SU-DHL-6 (cell line): ENCODE measurements at regions not wholly inside any gene's neighbourhood (a gene's known extent, or its start where the extent isn't known, plus 50 kb on each side); places are given as distances from the start of the nearest gene placed in this dataset.
"Not testable (repeated sequence)": the region's sequence is repeated elsewhere in the genome, so short reads cannot be mapped to it uniquely, and the experiment has no call there.

Experiments
- H2AFZ ChIP-seq: fragments of 200-600 bp; sonication (generic); 2 replicates; pipeline ENCODE4 v1.6.1; 2014; ENCODE audit warnings: low read depth, mild to moderate bottlenecking, moderate library complexity, mixed read lengths, antibody characterized with exemption, low read length; ENCODE audit not compliant: severe bottlenecking
- H3F3A ChIP-seq: fragments of 200-600 bp; shearing (Covaris generic); 2 replicates; pipeline ENCODE4 v1.6.0; 2016; ENCODE audit warnings: antibody characterized with exemption, mild to moderate bottlenecking; ENCODE audit not compliant: insufficient read depth
- H3K27ac ChIP-seq: fragments of 200-600 bp; sonication (generic); 2 replicates; pipeline ENCODE4 v1.5.1; 2016; ENCODE audit warnings: low read depth, mild to moderate bottlenecking, low read length, moderate library complexity, mixed read lengths
- H3K27me3 ChIP-seq: fragments of 200-600 bp; sonication (generic), shearing (Covaris generic); 2 replicates; pipeline ENCODE4 v1.6.0; 2014; ENCODE audit warnings: mild to moderate bottlenecking, low read length
- H3K36me3 ChIP-seq: fragments of 200-600 bp; sonication (generic); 2 replicates; pipeline ENCODE4 v1.6.1; 2014; ENCODE audit warnings: mild to moderate bottlenecking, low read length, mixed read lengths
- H3K4me2 ChIP-seq: fragments of 300-600, 200-600 bp; shearing (Covaris generic), sonication (generic); 2 replicates; pipeline ENCODE4 v1.6.0; 2014; ENCODE audit warnings: low read length, low read depth, mild to moderate bottlenecking; ENCODE audit not compliant: poor library complexity, severe bottlenecking
- H3K4me3 ChIP-seq: fragments of 200-600 bp; sonication (generic); 2 replicates; pipeline ENCODE4 v1.5.1; 2014; ENCODE audit warnings: antibody characterized with exemption, low read length, mild to moderate bottlenecking, mixed read lengths; ENCODE audit not compliant: insufficient read depth, poor library complexity, severe bottlenecking
- H3K79me2 ChIP-seq: fragments of 200-600 bp; sonication (generic); 2 replicates; pipeline ENCODE4 v1.6.1; 2014; ENCODE audit warnings: mild to moderate bottlenecking, low read length, moderate library complexity; ENCODE audit not compliant: insufficient read depth
- H3K9ac ChIP-seq: fragments of 200-600 bp; sonication (generic); 2 replicates; pipeline ENCODE4 v1.7.0; 2014; ENCODE audit warnings: mild to moderate bottlenecking, low read length
- H3K9me2 ChIP-seq: fragments of 200-600 bp; sonication (generic); replicated peaks from 2 replicates; pipeline ENCODE4 v1.6.1; 2014; ENCODE audit warnings: low read length; ENCODE audit not compliant: insufficient read depth
- H3K9me3 ChIP-seq: fragments of 200-600 bp; sonication (generic); 2 replicates; pipeline ENCODE4 v1.6.1; 2014; ENCODE audit warnings: low read length, mixed read lengths; ENCODE audit not compliant: insufficient read depth
- H4K20me1 ChIP-seq: fragments of 200-600 bp; sonication (generic); 2 replicates; pipeline ENCODE4 v1.6.1; 2014; ENCODE audit warnings: low read depth, mild to moderate bottlenecking, antibody characterized with exemption, low read length, moderate library complexity, mixed read lengths
- CTCF ChIP-seq: fragments of 200-600 bp; sonication (generic); IDR thresholded peaks from one replicate; pipeline ENCODE4 v1.5.1; 2017; ENCODE audit warnings: antibody characterized with exemption, mild to moderate bottlenecking, low read length, moderate library complexity; ENCODE audit not compliant: insufficient read depth, poor library complexity, severe bottlenecking
- EZH2phosphoT487 ChIP-seq: fragments of 200-600 bp; sonication (generic), shearing (Covaris generic); conservative IDR thresholded peaks from 2 replicates; pipeline ENCODE4 v1.6.1; 2018; ENCODE audit warnings: mild to moderate bottlenecking, antibody characterized with exemption, low read length, moderate library complexity, mixed read lengths

- H3K9me2 ChIP-seq = no peaks in the 10 kb centered on the region
- H3K79me2 ChIP-seq = no peaks in the 10 kb centered on the region
- TF ChIP-seq CTCF = no peak
- no peak for TF ChIP-seq EZH2phosphoT487
- H3K27ac ChIP-seq = no peak overlapping the region
- no peak overlapping the region for H3K9ac ChIP-seq
- no peaks in the 10 kb centered on the region for H3K36me3 ChIP-seq
- H3K27me3 ChIP-seq = no peaks in the 10 kb centered on the region
- no peaks in the 10 kb centered on the region for H3K9me3 ChIP-seq
- H4K20me1 ChIP-seq = no peaks in the 10 kb centered on the region
- no peak overlapping the region for H2AFZ ChIP-seq
- H3K4me3 ChIP-seq = no peak overlapping the region
- no peaks in the 10 kb centered on the region for H3F3A ChIP-seq
- H3K4me2 ChIP-seq = no peak overlapping the region
Observed at GRCh38 chr7:24434972-24435371, 138.3 kb upstream of the PALS2 start.

- Histone ChIP-seq H3K9me2 (no peaks in the 10 kb centered on the region), H3K79me2 (no peaks in the 10 kb centered on the region), H3F3A (no peaks in the 10 kb centered on the region), H3K36me3 (no peaks in the 10 kb centered on the region), H3K9ac (no peak overlapping the region), H3K4me2 (no peak overlapping the region), H2AFZ (no peak overlapping the region), H3K27ac (no peak overlapping the region), H3K4me3 (no peak overlapping the region), H3K9me3 (no peaks in the 10 kb centered on the region), H4K20me1 (no peaks in the 10 kb centered on the region), H3K27me3 (no peaks in the 10 kb centered on the region)
- TF ChIP-seq EZH2phosphoT487 = no peak
- no peak for TF ChIP-seq CTCF
Observed at GRCh38 chr7:24436131-24436920, 136.9 kb upstream of the PALS2 start.

GRCh38 chr7:24438232-24438631 lies 135.0 kb upstream of the PALS2 start:
- H3K9ac ChIP-seq = no peak overlapping the region
- H4K20me1 ChIP-seq = no peaks in the 10 kb centered on the region
- no peak overlapping the region for H2AFZ ChIP-seq
- no peaks in the 10 kb centered on the region for H3K9me2 ChIP-seq
- no peaks in the 10 kb centered on the region for H3K27me3 ChIP-seq
- no peaks in the 10 kb centered on the region for H3F3A ChIP-seq
- H3K4me2 ChIP-seq = no peak overlapping the region
- H3K27ac ChIP-seq = no peak overlapping the region
- H3K36me3 ChIP-seq = no peaks in the 10 kb centered on the region
- no peaks in the 10 kb centered on the region for H3K79me2 ChIP-seq
- no peak for TF ChIP-seq CTCF
- TF ChIP-seq EZH2phosphoT487 = no peak
- no peak overlapping the region for H3K4me3 ChIP-seq
- no peaks in the 10 kb centered on the region for H3K9me3 ChIP-seq

- not testable (repeated sequence) for H3K27ac ChIP-seq, H3K79me2 ChIP-seq, H3K36me3 ChIP-seq, H2AFZ ChIP-seq, H3K27me3 ChIP-seq, H3K9me2 ChIP-seq, H3K9ac ChIP-seq, H3K4me2 ChIP-seq, H3K9me3 ChIP-seq, H3K4me3 ChIP-seq, H4K20me1 ChIP-seq, H3F3A ChIP-seq
Observed at GRCh38 chr7:24439104-24439503, 134.1 kb upstream of the PALS2 start.
